Left renal cortex interstitium (tissue), 4 donors: ENCODE measurements at regions not wholly inside any gene's neighbourhood (a gene's known extent, or its start where the extent isn't known, plus 50 kb on each side); places are given as distances from the start of the nearest gene placed in this dataset.
"Not testable (repeated sequence)": the region's sequence is repeated elsewhere in the genome, so short reads cannot be mapped to it uniquely, and the experiment has no call there.

Source experiments
- DNase-seq, 4 donors: peaks; one replicate each; pipeline ENCODE4 v3.0.0-alpha.2; 2013; ENCODE audit warnings: low read depth in 4 of 4, low spot score in 2 of 4, missing footprints in 1 of 4

DNA sequence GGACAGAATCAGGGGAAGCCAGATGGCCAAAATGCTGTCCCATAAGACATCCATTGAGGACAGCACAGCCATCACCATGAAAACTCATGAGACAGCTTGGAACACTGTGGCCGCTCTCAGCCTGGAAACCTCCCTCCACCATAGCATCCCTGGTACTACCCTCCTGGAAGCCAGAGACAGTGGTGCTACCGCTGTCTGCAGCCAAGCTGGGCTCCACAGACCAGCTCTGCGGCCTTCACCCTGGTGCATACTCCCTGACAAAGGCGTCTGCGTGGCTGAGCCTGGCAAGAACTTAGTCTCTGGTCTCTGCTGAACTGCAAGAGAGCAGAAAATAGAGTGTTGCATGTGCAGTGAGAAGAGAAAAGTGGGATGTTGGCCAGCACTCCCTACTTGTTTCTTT lies 558.0 kb downstream of the C6orf118 start:
- no peak for DNase-seq

DNA sequence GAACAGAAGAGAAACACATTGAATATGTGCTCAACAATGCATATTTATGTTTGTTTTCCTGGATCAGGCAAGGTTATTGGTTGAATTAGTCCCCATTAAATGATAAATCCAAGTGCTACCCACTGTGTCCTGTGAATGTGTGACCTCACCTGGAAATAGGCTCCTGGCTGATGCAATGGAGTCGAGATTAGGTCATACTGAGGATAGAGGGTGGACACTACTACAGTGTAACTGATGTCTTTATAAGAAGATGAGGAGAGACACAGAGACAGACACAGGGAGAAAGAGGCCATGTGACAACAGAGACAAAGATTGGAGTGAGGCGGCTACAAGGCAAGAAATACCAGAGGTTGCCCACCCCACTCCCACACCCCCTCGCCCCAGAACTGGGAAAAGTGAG lies 559.3 kb downstream of the C6orf118 start:
- no peak for DNase-seq

DNA sequence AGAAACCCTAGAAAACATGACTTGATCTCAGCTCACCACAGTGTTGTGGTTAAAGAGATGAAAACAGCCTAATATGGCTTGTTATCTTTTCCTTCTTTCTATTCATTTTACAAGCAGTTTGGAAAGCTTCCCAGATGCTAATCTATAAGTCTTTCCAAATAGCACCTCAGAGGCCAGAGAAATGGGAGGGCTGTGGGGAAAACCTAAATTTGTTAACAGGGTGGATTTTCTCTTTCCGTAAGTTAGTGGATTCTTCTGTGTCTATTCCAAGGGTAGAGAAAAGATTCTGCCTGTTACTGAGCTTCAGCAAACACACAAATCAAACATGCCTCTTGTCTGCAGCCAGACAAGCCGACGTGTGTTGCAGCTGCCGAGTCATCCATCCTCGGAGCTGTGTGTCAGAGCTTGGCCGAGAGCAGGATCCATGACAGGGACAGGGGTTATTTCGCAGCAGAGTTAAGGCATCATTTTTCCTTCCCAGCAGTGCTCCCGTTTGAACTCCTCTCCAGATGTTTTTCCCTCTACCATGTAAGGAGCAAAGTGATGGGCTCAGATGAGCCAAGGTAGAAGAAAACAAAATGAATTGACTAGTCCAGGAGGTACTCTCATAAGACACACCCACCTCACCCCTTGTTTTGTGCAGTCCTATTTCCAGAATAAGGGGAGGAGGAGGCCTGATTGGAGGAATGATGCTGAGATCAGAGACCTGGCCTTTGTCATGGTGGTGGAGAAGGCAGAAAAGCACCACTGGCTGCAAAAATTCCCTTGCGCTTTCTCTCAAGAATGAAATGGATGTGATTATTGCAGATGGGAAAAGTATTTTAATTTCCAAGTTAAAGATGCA lies 560.0 kb downstream of the C6orf118 start:
- peak in 3 of 4 donors; percentile 14 to 36 (median 25) for DNase-seq

DNA sequence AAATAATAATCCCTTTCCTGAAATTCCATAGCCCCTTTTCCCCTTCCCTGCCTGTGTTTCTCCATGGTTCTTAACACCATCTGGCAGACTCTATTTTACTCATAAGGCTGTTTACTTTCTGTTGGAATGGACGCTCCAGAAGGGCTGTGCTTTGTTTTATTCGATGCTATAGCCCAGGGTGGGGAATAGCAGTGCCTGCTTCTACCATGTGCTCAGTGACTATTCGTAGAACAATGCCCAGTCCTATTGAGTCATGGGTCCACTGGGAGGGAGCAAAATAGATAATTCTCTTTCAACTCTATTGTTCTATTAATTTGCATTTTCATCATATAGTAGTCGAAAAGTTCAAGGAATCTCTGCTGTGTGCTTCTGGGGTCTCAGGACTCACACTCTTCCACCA lies 565.1 kb downstream of the C6orf118 start:
- no peak for DNase-seq

DNA sequence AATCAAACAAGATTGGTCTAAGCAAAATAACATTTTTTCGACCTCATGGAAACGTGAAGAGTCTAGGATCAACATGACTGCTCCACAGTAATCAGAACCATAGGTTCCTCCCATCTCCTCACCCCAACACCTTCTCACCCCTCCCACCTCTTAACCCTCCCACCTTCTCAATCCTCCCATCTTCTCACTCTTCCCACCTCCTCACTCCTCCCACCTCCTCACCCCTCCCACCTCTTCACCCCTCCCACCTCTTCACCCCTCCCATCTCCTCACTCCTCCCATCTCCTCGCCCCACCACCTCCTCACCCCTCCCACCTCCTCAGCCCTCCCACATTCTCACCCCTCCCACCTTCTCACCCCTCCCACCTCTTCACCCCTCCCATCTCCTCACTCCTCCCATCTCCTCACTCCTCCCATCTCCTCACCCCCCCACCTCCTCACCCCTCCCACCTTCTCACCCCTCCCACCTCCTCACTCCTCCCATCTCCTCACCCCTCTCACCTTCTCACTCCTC lies 567.4 kb downstream of the C6orf118 start:
- DNase-seq, result no peak

DNA sequence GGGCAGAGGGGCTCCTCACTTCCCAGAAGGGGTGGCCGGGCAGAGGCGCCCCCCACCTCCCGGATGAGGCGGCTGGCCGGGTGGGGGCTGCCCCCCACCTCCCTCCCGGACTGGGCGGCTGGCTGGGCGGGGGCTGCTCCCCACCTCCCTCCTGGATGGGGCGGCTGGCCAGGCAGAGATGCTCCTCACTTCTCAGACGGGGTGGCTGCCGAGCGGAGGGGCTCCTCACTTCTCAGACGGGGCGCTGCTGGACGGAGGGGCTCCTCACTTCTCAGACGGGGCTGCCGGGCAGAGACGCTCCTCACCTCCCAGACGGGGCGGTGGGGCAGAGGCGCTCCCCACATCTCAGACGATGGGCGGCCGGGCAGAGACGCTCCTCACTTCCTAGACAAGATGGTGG lies 573.3 kb downstream of the C6orf118 start:
- DNase-seq, result not testable (repeated sequence)

DNA sequence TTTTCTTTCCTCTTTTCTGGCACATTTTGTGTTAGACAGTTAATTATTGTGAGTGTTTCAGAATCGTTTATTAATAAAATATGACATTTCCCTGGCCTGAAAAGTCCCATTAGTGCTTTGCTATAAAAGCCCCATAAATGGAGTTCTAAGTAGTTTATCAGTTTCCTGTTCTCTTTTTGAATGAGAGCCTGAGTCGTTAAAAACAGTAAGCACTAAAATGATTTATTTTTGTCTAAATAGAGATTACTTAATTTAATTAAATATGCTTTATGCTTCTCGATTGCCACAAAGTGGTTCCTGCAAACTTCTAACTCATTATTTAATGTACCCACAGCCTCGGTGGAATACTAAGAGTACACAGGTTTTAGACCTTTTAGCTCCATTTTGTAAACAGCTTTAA lies 577.9 kb downstream of the C6orf118 start:
- DNase-seq, result no peak

DNA sequence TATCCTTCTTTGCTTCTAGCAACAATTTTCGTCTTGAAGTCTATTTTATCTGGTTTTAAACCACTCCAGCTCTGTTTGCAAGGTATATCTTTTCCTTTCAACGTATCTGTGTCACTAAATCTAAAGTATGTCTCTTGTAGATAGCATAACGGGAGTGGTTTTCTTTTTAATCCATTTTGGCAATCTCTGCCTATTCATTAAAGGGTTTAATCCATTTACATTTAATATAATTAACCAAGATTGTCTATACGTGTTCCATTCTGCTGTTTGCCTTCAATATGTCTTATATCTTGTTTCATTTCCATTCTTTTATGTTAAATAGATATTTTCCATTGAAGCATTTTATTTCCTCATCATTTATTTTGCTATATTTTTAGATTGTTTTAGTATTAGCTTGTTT lies 587.9 kb downstream of the C6orf118 start:
- DNase-seq, result no peak

DNA sequence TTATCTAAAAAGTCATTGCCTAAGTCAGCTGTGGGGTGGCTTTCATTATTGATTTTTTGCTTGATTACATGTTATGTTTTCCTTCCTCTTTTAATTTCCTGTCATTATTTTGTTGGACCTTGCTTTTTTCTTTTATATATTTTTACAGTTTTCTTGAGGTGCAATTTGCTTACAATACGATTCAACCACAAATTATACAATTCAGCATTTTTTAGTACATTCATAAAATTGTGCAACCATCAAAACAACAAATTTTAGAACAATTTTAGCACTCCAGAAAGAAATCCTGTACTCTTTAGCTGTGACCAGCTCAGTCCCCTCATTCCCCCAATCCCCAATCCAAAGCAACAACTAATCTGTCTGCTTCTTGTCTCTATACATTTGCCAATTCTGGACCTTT lies 608.9 kb downstream of the C6orf118 start:
- DNase-seq, result no peak

DNA sequence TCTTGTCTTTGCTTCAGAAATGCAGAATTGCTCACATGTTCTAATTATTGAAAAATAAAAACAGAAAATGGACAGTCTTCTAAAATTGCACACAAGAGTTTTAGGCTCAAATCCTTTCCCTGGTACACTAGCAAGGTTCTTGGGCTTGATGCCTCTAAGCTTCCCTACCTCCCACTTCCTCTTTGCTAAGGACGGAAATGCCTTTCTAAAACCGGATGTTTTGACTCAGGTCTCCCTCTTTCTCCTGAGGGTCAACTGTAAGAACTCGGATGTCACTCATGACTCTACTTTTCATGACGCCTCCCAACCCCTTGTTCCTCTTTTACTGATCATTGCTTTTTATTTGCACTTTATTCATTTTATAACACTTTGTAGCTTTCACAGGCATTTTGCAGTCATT lies 613.5 kb downstream of the C6orf118 start:
- no peak for DNase-seq

DNA sequence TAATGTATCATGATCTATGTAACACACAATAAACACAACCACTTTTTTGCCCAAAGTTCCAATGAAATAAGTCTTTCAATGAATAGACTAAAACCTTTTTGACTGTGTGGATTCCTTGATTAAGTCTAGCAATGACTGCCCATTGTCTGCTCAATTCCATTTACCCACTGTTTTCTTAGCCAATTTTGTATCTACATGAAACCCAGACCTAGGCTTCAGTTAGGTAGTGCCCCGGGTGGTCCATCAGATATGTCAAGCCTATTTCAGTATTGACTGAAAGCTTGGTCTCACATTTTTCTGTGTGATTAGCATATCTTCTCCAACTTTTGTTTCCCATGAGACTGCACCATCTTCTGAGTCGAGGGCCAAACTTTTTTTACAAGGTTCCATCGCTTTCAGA lies 615.0 kb downstream of the C6orf118 start:
- DNase-seq, result no peak

DNA sequence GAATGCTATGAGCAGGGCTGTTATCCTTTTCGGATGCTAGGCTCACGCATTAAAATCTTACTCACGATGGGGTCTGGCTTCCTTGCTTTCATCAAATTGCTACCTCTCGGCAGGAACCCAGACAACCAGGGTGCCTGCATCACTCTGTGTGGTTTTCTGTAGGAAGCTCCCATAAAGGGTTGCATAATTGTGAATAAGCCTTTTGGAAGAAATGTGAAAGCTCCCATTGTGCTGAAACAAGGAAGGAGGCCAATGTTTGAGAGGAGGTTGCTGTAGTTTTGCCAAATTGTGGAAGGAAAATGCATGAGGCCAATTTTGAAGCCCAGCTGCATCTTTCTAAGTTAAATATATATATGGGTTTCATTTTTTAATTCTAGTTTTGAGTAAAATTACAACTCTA lies 615.5 kb downstream of the C6orf118 start:
- no peak for DNase-seq

DNA sequence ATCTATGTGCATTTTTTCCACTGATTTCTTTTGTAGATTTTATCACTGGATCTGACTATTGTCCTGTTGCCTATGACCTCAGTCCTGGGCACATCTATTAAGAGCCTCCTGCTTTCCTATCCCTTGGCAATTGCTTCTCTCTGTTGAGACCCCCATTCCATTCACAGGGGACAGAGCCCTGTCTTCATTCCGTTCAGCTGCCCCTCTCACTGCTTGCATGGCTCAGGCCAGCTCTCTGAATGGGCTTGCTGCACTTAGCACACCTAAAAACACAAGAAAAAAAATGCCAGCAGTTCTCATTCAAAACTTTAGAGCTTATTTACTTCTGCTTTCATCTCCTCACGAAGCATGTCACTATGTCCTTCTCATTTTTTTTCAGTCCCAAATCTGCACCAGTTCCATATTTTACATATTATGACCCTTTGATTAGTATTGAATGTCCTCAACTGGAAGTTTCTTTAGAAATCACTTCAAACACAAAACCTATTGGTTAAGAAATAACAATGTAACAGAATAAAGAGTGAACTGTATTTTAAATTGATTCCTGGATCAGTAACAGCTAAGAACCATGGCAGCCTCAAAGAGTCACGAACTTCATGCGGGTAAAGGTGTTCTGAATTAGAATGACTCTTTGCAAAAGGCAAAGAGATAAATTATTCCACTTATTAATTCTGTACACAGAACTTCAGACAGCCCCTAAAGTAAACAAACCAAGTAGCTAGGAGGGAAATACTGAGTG lies 616.5 kb downstream of the C6orf118 start:
- no peak for DNase-seq

DNA sequence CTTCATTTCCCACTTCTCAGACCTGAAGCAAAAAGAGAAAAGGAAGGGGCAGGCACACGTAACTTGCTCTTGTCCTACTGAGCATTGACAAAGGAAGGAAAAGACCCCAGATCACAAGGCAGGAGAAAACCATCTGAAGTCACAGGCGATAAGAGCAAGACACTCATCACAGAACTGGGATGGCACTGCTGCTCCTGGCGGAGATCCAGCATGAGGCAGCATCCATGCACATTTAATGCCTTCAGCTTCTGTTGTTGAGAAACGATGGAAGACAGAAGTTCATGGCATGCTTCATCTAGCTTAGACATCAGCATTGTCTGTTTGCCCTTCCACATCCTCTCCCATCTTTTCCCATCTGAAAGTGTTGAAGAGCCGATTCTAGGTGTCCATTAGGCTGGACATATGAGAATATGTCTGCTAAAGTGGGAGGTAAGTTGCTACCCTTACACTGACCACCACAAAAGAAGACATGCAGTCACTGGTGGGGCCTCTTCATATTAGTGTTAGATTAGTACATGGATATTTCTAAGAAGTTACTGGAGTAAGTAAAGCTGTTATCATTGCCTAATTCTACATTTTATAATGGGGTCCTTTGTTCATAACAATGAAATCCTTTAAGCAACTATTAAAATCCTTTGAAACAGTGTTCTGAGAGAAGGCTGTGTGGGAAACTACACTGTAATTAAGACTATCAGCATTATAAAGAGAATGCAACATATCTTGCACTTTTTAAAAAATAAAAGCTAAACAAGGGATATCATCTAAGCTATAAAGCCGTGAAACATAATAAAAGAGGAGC lies 618.5 kb downstream of the C6orf118 start:
- DNase-seq, result no peak

DNA sequence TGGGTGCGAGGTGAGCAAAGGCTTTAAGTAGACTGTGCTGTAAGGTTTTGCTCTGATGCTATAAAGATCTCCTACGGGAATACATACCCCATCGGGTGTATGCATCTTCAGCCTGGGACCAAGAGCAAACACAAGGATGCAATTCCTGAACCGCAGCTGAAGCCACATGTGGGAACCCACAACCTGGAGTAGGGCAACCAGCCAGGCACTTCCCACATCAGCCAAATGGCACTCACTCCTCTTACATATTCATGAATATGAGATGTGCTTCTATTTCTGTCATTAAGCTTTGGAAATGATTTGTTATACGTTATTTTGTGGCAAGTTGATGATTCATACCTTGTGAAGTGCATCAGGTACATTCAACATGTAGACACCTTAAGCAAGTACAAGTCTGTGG lies 619.2 kb downstream of the C6orf118 start:
- no peak for DNase-seq

DNA sequence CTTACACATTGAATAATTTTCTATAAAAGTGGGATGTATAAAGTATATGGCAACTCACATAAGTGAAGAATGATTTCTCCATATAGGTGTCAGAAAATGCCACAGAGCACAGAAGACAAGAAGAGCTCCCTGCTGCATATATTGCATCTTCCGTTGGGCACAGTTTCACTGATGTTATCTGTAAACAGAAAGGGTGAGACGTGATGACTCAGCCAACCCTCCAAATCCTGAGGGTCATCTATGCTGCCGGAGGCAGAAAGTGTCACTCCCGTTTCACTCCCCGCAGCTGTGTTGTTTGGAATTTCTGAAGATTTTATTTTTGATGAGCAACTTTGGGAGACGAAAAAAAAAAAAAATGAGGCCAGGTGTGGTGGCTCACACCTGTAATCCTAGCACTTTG lies 644.1 kb downstream of the C6orf118 start:
- no peak for DNase-seq

DNA sequence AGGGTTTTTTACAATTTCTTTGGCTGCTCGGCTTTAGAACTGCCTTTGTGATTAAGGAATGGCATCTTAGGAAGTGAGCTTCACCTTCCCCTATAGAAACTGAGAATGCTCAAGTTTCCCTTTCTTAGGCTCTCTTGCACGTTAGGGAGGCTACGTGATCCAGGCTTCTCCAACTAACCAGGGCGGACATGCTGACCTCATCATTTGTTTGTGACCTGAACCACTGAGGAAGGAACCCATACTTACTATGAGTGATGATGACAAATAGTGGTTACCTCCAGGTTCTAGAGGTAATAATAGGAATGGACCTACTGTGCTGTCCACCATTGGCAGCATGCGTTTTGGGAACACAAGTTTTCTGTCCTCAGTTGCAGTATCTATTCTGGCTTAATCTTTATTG lies 645.8 kb downstream of the C6orf118 start:
- no peak for DNase-seq

DNA sequence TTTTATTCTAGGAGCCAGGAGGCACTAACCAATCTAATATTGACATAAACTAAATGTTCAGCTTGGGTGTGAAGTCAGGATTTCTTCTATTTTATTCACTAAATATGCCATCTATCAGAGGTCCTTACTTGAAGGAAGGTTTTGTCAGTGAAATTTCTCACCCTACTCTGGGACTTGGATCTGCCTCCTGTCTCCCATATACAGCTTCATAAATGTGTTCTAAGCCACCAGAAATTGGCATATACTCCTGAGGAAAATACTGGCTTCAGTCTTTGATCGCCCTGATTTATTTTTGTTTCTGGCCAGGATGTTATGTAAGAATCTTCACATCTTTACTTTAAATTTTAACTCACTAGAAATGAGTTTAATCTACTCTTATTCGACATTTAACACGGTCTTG lies 647.7 kb downstream of the C6orf118 start:
- no peak for DNase-seq

DNA sequence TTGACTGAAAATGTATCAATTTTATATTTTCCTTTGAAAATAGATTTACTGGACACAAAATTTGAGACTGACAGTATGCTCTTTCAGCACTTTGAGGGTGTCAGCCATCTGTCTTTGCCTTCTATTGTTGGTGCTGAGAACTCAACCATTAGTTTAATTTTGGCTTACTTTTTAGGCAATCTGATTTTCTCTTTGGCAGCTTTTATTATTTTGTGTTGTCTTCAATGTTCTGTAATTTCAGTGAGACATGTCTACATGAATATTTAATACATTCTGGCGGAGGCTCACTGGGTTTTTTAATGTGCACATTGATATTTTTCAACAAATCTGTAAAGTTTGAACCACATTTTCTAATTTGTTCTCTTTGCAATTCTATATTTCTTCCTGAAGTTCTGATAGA lies 648.6 kb downstream of the C6orf118 start:
- DNase-seq, result no peak

DNA sequence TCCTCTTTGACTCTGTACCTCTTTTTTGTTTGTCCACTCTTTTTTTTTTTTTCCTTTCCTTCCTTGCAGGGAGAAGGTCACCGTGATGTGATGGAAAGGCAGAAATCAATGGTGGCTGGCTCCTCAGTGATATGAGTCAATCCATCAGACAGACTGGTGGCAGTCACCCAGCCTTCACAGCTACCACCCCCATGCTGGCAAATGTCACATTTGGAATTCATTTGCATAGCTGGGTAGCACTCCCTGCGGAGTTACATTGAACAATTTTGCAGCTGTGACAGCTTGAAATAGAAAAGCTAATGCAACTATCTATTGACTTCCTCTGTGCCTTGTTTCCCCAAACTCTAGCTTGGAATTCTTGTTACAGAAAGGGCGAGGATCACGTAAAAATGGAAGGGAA lies 668.4 kb downstream of the C6orf118 start:
- no peak for DNase-seq

DNA sequence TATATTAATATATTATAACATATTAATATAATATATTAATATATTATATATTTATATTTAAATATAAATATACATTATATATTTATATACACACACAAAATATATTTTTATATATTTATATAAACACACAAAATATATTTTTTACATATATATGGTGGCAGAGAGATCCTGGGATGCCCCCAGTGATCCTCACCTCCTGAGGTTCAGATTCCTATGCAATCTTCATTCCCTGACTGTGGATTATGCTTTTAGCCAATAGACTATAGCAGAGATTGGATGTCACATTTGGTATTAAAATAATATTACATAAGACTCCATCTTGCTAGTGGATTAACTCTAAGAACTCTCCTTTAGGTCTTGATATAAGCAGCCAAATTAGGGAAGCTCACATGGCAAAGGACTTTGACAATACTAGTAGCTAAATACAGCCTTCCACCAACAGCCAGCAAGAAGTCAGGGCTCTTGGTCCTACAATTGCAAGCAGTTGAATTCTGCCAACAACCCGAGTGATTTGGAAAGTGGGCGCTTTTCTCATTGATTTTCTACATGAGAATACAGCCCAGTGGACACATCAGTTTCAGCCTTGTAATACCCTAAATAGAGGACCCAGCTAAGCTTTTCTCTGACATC lies 681.0 kb downstream of the C6orf118 start:
- no peak for DNase-seq
